ENCODE measurements at regions not wholly inside any gene's neighbourhood (a gene's known extent, or its start where the extent isn't known, plus 50 kb on each side); places are given as distances from the start of the nearest gene placed in this dataset.

DNA sequence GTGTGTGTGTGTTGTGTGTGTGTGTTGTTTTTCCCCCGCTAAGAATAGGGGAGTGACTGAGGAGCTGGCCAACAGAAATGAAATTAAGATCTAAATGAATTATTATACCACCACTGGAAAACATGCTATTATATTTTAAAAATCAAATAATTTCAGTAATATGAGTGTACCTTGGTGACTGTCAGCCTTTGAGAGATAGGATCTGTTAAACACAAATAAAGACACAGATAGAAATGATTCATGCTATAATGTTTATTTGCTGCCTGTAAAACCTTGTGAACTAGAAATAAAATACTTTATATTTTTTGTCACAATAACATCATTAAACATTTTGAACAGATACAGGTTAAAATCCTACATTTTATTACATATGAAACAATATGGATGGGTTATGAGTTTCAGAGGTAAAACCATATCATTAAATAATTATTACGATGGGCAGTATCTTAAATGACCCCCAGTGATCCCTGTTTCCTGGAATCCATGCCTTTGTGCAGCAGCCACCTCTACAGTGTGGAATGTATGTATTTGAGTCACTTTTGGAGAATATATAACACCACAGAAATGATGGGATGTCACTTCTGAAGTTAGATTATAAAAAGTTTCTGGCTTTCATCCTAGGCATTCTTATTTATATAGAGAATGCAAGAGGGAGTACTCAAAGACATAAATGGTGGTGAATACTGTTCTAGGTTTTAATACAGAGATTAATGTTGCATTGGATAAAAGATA lies 617.2 kb downstream of the CDH18 start:
- no peak overlapping the region for H3K4me3 ChIP-seq (ENCODE audit: control insufficient read depth, low read depth, low read length)
- TF ChIP-seq, protein P1, sequence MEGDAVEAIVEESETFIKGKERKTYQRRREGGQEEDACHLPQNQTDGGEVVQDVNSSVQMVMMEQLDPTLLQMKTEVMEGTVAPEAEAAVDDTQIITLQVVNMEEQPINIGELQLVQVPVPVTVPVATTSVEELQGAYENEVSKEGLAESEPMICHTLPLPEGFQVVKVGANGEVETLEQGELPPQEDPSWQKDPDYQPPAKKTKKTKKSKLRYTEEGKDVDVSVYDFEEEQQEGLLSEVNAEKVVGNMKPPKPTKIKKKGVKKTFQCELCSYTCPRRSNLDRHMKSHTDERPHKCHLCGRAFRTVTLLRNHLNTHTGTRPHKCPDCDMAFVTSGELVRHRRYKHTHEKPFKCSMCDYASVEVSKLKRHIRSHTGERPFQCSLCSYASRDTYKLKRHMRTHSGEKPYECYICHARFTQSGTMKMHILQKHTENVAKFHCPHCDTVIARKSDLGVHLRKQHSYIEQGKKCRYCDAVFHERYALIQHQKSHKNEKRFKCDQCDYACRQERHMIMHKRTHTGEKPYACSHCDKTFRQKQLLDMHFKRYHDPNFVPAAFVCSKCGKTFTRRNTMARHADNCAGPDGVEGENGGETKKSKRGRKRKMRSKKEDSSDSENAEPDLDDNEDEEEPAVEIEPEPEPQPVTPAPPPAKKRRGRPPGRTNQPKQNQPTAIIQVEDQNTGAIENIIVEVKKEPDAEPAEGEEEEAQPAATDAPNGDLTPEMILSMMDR (conservative IDR thresholded peaks at IDR 0.05; ENCODE audit: control insufficient read depth, insufficient read depth, low read depth, low read length) = no peak
- no peak for DNase-seq (ENCODE audit: low read depth)

DNA sequence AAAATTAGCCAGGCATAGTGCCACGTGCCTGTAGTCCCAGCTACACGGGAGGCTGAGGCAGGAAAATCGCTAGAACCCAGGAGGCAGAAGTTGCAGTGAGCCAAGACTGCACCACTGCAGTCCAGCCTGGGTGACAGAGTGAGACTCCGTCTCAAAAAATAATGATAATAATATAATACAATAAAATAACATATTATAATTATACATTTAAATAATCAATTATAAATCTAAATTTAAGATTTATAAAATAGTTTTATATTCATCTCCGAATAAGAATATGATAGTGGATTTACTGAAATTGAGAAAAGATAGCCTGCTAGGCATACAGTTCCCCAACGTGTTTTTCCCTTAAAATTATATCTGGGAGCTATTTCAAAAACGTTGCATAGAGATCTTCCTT lies 599.6 kb downstream of the CDH18 start:
- TF ChIP-seq, protein P1 (conservative IDR thresholded peaks at IDR 0.05; ENCODE audit: control insufficient read depth, insufficient read depth, low read depth, low read length) = no peak
- no peak overlapping the region for H3K4me3 ChIP-seq (ENCODE audit: control insufficient read depth, low read depth, low read length)
- no peak for DNase-seq (ENCODE audit: low read depth)

DNA sequence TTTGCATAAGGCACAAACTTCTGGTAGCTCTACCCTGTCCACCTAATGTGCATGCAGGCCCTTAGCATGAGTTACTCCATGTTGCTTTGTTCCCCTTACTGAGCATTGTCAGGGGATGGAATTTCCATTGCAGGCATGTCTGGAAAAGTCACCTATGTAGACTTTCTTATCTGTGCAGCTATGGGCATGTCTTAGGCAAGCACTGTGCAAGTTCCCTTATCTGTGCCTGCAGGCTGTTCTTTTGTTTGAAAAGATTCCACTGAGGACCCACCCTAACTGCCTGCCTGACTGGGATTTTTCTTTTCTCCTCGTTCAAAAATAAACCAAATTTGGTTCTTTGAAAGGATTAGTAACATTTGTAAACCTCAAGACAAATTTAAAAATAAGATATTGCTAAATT lies 587.0 kb downstream of the CDH18 start:
- DNase-seq (ENCODE audit: low read depth) = no peak
- H3K4me3 ChIP-seq (ENCODE audit: control insufficient read depth, low read depth, low read length) = no peak overlapping the region
- TF ChIP-seq, protein P1 (conservative IDR thresholded peaks at IDR 0.05; ENCODE audit: control insufficient read depth, insufficient read depth, low read depth, low read length) = no peak

GRCh38 chr5:19406576-19407365 lies 581.2 kb downstream of the CDH18 start:
- no peak for DNase-seq (ENCODE audit: low read depth)
- TF ChIP-seq, protein P1 (conservative IDR thresholded peaks at IDR 0.05; ENCODE audit: control insufficient read depth, insufficient read depth, low read depth, low read length) = no peak

GRCh38 chr5:19408149-19408548 lies 579.9 kb downstream of the CDH18 start:
- TF ChIP-seq, protein P1 (conservative IDR thresholded peaks at IDR 0.05; ENCODE audit: control insufficient read depth, insufficient read depth, low read depth, low read length) = no peak
- no peak for DNase-seq (ENCODE audit: low read depth)
- H3K4me3 ChIP-seq (ENCODE audit: control insufficient read depth, low read depth, low read length) = no peak overlapping the region

More at GRCh38 chr5:19406576-19407365, 581.2 kb downstream of the CDH18 start:
- H3K4me3 ChIP-seq (ENCODE audit: control insufficient read depth, low read depth, low read length) = no peak overlapping the region

DNA sequence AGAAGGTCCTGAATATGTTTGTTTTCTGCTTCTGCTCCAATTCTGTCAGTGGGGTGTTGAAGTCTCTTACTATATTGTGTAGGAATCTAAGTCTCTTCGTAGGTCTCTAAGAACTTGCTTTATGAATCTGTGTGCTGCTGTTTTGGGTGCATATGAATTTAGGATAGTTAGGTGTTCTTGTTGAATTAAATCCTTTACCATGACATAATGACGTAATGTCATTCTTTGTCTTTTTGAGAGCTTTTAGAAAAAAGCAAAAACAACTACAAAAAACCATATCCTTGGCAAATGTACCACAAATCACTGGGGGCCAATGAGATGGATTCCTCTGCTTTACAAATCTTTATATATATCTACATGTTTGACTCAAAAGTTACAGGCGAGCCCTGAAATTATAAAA lies 576.1 kb downstream of the CDH18 start:
- TF ChIP-seq, protein P1 (conservative IDR thresholded peaks at IDR 0.05; ENCODE audit: control insufficient read depth, insufficient read depth, low read depth, low read length) = no peak
- no peak overlapping the region for H3K4me3 ChIP-seq (ENCODE audit: control insufficient read depth, low read depth, low read length)
- DNase-seq (ENCODE audit: low read depth) = no peak
